ENCODE measurements at regions not wholly inside any gene's neighbourhood (a gene's known extent, or its start where the extent isn't known, plus 50 kb on each side); places are given as distances from the start of the nearest gene placed in this dataset.

GRCh38 chr2:207394203-207394781, 135.5 kb upstream of the CREB1 start:
- TF ChIP-seq CTCF (IDR thresholded peaks at IDR 0.05), result no peak
- TF ChIP-seq EP300 (IDR thresholded peaks at IDR 0.05), result no peak
- TF ChIP-seq POLR2A (IDR thresholded peaks at IDR 0.05), result no peak
- no peak for TF ChIP-seq POLR2AphosphoS5 (IDR thresholded peaks at IDR 0.05)

Measured in stomach (tissue), 4 donors.